ENCODE measurements at regions not wholly inside any gene's neighbourhood (a gene's known extent, or its start where the extent isn't known, plus 50 kb on each side); places are given as distances from the start of the nearest gene placed in this dataset.

DNA sequence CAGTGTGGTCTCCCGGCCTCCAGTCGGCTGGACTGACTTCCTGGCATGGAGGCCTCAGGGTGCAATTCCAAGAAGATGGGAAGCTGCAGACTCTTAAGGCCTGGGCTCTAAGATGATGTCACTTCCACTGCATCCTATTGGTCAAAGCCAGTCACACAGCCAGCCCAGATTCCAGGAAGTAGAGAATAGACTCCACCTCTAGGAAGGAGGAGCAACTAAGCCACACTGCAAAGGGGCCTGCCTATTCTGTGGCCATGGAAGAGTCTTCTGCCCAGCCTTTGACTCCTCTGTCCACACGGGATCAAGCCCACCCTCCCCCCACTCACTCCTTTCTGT lies 103.9 kb upstream of the RFLNA start:
- H3K4me1 Mint-ChIP-seq (ENCODE audit: low read depth), result no peaks in the 10 kb centered on the region
- H3K27ac Mint-ChIP-seq, result no peak overlapping the region
- intact Hi-C loops (cut with micrococcal nuclease), result no loop called here
- H3K27me3 Mint-ChIP-seq, result no peaks in the 10 kb centered on the region
- no peaks in the 10 kb centered on the region for H3K36me3 Mint-ChIP-seq
- no peak overlapping the region for H3K4me3 Mint-ChIP-seq
- CTCF ChIA-PET, result no interaction called here
- POLR2A ChIA-PET, result no interaction called here
- H3K9me3 Mint-ChIP-seq, result peaks cover under 1% of the 10 kb centered on the region
- no peak for DNase-seq

DNA sequence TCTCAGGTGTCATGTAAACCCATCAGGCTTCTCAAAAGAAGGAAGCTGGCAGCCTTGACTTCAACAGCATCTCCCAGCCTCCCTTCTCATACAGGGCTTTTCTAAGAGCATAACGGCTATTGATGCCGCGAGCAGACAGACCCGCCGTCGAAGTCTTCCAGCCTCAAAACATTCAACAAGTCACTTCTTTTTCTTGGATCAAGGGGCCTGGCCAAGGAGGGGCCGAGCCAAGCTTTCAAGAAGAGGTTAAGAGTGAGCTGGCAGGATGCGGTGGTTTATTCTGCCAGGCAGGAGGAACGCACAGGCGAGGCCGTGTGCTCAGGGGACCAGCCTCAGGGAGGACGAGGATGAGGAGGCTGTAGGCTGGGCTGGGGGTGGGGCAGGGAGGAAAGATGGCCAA lies 102.9 kb upstream of the RFLNA start:
- H3K27ac Mint-ChIP-seq, result no peak overlapping the region
- H3K4me3 Mint-ChIP-seq, result no peak overlapping the region
- ChIA-PET CTCF (no interaction called here), POLR2A (no interaction called here)
- H3K9me3 Mint-ChIP-seq, result peaks cover 7% of the 10 kb centered on the region
- H3K27me3 Mint-ChIP-seq, result no peaks in the 10 kb centered on the region
- no peak for DNase-seq
- H3K4me1 Mint-ChIP-seq (ENCODE audit: low read depth), result no peaks in the 10 kb centered on the region
- intact Hi-C loops (cut with micrococcal nuclease), result no loop called here
- no peaks in the 10 kb centered on the region for H3K36me3 Mint-ChIP-seq

- no peak overlapping the region for H3K4me3 Mint-ChIP-seq
- no peaks in the 10 kb centered on the region for H3K36me3 Mint-ChIP-seq
- ChIA-PET CTCF (no interaction called here), POLR2A (no interaction called here)
- no peak overlapping the region for H3K27ac Mint-ChIP-seq
- H3K9me3 Mint-ChIP-seq, result peaks cover 12% of the 10 kb centered on the region
- intact Hi-C loops (cut with micrococcal nuclease), result no loop called here
- no peak for DNase-seq
- H3K27me3 Mint-ChIP-seq, result peaks cover 4% of the 10 kb centered on the region
- no peaks in the 10 kb centered on the region for H3K4me1 Mint-ChIP-seq (ENCODE audit: low read depth)
These were observed 100.5 kb upstream of the RFLNA start for GRCh38 chr12:124194264-124194892.

GRCh38 chr12:124194893-124195566 lies 99.9 kb upstream of the RFLNA start:
- CTCF ChIA-PET, result no interaction called here
- H3K36me3 Mint-ChIP-seq, result no peaks in the 10 kb centered on the region
- intact Hi-C loops (cut with micrococcal nuclease), result no loop called here
- no peak overlapping the region for H3K27ac Mint-ChIP-seq
- H3K9me3 Mint-ChIP-seq, result peaks cover 12% of the 10 kb centered on the region
- no peaks in the 10 kb centered on the region for H3K4me1 Mint-ChIP-seq (ENCODE audit: low read depth)
- POLR2A ChIA-PET, result no interaction called here
- no peak overlapping the region for H3K4me3 Mint-ChIP-seq
- DNase-seq, result no peak
- peaks cover 4% of the 10 kb centered on the region for H3K27me3 Mint-ChIP-seq

DNA sequence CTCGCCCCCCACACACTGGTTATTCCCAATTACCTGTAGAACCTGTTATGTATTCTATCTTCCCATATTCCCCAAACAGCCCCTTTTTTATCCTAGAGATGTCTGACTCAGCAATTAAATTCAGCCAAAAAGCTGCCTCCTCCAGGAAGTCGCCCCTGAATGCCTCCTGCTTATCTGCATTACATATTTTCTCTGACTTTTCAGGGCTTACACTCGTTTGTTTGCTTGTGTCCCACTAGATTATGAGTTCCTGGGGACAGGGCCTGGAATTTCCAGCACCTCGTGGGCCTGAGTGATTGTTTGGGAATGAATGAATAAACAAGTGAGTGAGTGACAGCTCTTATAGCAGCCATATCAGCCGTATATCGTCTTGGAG lies 99.3 kb upstream of the RFLNA start:
- H3K9me3 Mint-ChIP-seq, result peaks cover 12% of the 10 kb centered on the region
- no peak overlapping the region for H3K4me3 Mint-ChIP-seq
- peaks cover 4% of the 10 kb centered on the region for H3K27me3 Mint-ChIP-seq
- DNase-seq, result no peak
- CTCF ChIA-PET, result no interaction called here
- no peaks in the 10 kb centered on the region for H3K4me1 Mint-ChIP-seq (ENCODE audit: low read depth)
- no peak overlapping the region for H3K27ac Mint-ChIP-seq
- POLR2A ChIA-PET, result no interaction called here
- H3K36me3 Mint-ChIP-seq, result no peaks in the 10 kb centered on the region
- intact Hi-C loops (cut with micrococcal nuclease), result no loop called here

DNA sequence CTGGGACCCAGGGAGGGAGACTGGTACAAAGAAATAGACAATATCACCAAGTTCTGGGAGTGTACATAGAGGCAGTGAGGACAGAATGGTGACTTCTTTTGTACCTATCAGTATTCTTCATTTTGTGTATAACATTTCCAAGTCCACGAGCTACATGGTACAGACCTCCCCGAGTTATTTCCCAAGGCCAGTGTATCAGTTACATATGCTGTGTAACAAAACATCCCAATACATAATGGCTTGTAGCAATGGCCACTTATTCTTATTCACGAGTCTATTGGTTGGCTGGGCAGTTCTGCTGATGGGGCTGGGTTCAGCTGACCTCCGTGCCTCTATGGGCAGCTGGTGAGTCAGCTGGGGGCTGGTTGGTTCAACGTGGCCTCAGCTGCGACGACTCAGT lies 98.7 kb upstream of the RFLNA start:
- DNase-seq, result no peak
- Mint-ChIP-seq H3K4me3 (no peak overlapping the region), H3K27me3 (peaks cover 5% of the 10 kb centered on the region), H3K36me3 (no peaks in the 10 kb centered on the region), H3K4me1 (ENCODE audit: low read depth) (no peaks in the 10 kb centered on the region), H3K9me3 (peaks cover 13% of the 10 kb centered on the region), H3K27ac (no peak overlapping the region)
- ChIA-PET CTCF (no interaction called here), POLR2A (no interaction called here)
- intact Hi-C loops (cut with micrococcal nuclease), result no loop called here

DNA sequence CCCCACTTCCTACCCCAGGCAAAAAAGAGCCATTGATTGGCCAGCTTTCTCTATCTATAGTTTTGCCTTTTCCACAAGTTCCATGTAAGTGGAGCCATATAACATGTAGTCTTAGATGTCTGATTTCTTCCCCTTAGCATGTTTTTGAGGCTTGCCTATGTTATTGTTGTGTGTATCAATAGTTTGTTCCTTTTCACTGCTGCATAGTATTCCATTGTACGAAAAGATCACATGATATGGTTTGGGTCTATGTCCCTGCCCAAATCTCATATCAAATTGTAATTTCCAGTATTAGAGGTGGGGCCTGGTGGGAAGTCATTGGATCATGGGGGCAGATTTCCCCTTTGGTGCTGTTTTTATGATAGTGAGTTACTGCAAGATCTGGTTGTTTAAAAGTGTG lies 93.6 kb upstream of the RFLNA start:
- H3K4me1 Mint-ChIP-seq (ENCODE audit: low read depth), result no peaks in the 10 kb centered on the region
- peaks cover 19% of the 10 kb centered on the region for H3K9me3 Mint-ChIP-seq
- intact Hi-C loops (cut with micrococcal nuclease), result no loop called here
- H3K36me3 Mint-ChIP-seq, result no peaks in the 10 kb centered on the region
- ChIA-PET POLR2A (no interaction called here), CTCF (no interaction called here)
- H3K27ac Mint-ChIP-seq, result no peak overlapping the region
- no peak overlapping the region for H3K4me3 Mint-ChIP-seq
- no peak for DNase-seq
- peaks cover 11% of the 10 kb centered on the region for H3K27me3 Mint-ChIP-seq

GRCh38 chr12:124203176-124203575 lies 91.7 kb upstream of the RFLNA start:
- Mint-ChIP-seq H3K27ac (no peak overlapping the region), H3K27me3 (peaks cover 7% of the 10 kb centered on the region), H3K36me3 (no peaks in the 10 kb centered on the region), H3K9me3 (peaks cover 10% of the 10 kb centered on the region), H3K4me1 (ENCODE audit: low read depth) (no peaks in the 10 kb centered on the region), H3K4me3 (no peak overlapping the region)
- DNase-seq, result no peak
- CTCF ChIA-PET, result no interaction called here
- intact Hi-C loops (cut with micrococcal nuclease), result no loop called here
- POLR2A ChIA-PET, result no interaction called here

GRCh38 chr12:124205405-124205804 lies 89.5 kb upstream of the RFLNA start:
- no peak overlapping the region for H3K27ac Mint-ChIP-seq
- DNase-seq, result no peak
- no peak overlapping the region for H3K4me3 Mint-ChIP-seq
- H3K27me3 Mint-ChIP-seq, result peaks cover 10% of the 10 kb centered on the region
- intact Hi-C loops (cut with micrococcal nuclease), result no loop called here
- peaks cover 10% of the 10 kb centered on the region for H3K9me3 Mint-ChIP-seq
- H3K36me3 Mint-ChIP-seq, result no peaks in the 10 kb centered on the region
- POLR2A ChIA-PET, result no interaction called here
- CTCF ChIA-PET, result interaction anchor here (0.6 kb wide), 1 partner anchor 59 kb away, joined by 3 read pairs; no protein-coding TSS in a partner anchor
- H3K4me1 Mint-ChIP-seq (ENCODE audit: low read depth), result no peaks in the 10 kb centered on the region

DNA sequence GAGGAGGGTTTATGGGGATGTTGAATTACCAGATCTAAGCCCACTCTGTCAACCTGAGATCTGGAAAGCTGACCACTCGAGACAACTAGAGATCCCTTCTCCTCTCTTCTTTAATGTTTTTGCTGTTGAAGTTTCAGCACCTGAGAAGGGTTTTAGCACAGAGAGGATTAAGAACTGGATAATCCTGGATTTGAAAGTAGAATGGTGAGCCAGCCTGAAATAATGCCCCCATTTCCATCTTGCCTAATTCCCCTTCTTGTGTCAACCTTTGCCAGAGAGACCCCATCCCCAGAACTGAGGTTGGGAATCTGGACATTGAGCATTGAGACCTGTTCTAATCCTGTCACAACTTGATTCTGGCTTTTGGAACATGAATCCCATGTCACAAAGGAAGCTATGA lies 87.8 kb upstream of the RFLNA start:
- Mint-ChIP-seq H3K27ac (no peak overlapping the region), H3K27me3 (peaks cover 6% of the 10 kb centered on the region), H3K4me3 (no peak overlapping the region), H3K4me1 (ENCODE audit: low read depth) (no peaks in the 10 kb centered on the region), H3K9me3 (peaks cover 11% of the 10 kb centered on the region), H3K36me3 (no peaks in the 10 kb centered on the region)
- ChIA-PET CTCF (no interaction called here), POLR2A (no interaction called here)
- DNase-seq, result no peak
- intact Hi-C loops (cut with micrococcal nuclease), result no loop called here

- H3K36me3 Mint-ChIP-seq, result no peaks in the 10 kb centered on the region
These were observed 87.3 kb upstream of the RFLNA start for GRCh38 chr12:124207617-124208016.

DNA sequence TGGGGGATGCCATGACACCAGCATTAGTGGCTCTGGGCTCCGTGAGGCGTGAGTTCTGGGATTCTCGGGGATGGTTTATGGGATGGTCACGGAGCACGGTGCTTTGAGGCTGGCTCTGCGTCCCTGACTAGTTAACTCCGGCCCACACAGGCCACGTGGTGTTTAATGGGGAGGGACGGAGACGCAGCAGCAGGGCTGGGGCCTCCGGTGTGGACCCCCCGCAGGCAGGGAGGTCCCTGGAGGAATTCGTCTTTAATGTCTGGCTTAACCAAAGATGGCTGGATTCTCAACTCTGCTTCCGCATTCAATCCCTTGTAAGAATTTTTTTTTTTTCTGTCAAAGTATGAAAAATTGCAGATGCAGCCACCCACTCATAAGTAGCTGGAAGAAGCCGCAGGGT lies 86.4 kb upstream of the RFLNA start:
- no peak for DNase-seq
- intact Hi-C loops (cut with micrococcal nuclease), result no loop called here
- ChIA-PET POLR2A (no interaction called here), CTCF (no interaction called here)
- Mint-ChIP-seq H3K4me1 (ENCODE audit: low read depth) (no peaks in the 10 kb centered on the region), H3K27me3 (peaks cover 5% of the 10 kb centered on the region), H3K27ac (no peak overlapping the region), H3K36me3 (no peaks in the 10 kb centered on the region), H3K9me3 (peaks cover 16% of the 10 kb centered on the region), H3K4me3 (no peak overlapping the region)

More at GRCh38 chr12:124207617-124208016, 87.3 kb upstream of the RFLNA start:
- Mint-ChIP-seq H3K4me1 (ENCODE audit: low read depth) (no peaks in the 10 kb centered on the region), H3K9me3 (peaks cover 11% of the 10 kb centered on the region), H3K4me3 (no peak overlapping the region), H3K27ac (no peak overlapping the region), H3K27me3 (peaks cover 6% of the 10 kb centered on the region)
- DNase-seq, result no peak
- POLR2A ChIA-PET, result no interaction called here
- CTCF ChIA-PET, result no interaction called here
- intact Hi-C loops (cut with micrococcal nuclease), result no loop called here

- DNase-seq, result no peak
- POLR2A ChIA-PET, result no interaction called here
- H3K4me1 Mint-ChIP-seq (ENCODE audit: low read depth), result no peaks in the 10 kb centered on the region
- CTCF ChIA-PET, result no interaction called here
- peaks cover 9% of the 10 kb centered on the region for H3K27me3 Mint-ChIP-seq
- peaks cover 29% of the 10 kb centered on the region for H3K9me3 Mint-ChIP-seq
- intact Hi-C loops (cut with micrococcal nuclease), result no loop called here
- H3K27ac Mint-ChIP-seq, result no peak overlapping the region
- H3K4me3 Mint-ChIP-seq, result no peak overlapping the region
- peaks cover 3% of the 10 kb centered on the region for H3K36me3 Mint-ChIP-seq
These were observed 83.8 kb upstream of the RFLNA start for GRCh38 chr12:124210991-124211577.

Measured in activated CD4-positive, alpha-beta memory T cell treated with anti-CD3 and anti-CD28 coated beads for 36 hours (primary cell).